Stimulated activated CD4-positive, alpha-beta T cell treated with anti-CD3 and anti-CD28 coated beads, TNF-alpha, amount 100 ng/mL, for 24 hours (primary cell): ENCODE measurements at regions not wholly inside any gene's neighbourhood (a gene's known extent, or its start where the extent isn't known, plus 50 kb on each side); places are given as distances from the start of the nearest gene placed in this dataset.

Experiments used
- DNase-seq, 3 experiments: peaks; one replicate each; pipeline ENCODE4 v3.0.0-alpha.2; 2020; ENCODE audit warnings: low read depth in 3 of 3

DNA sequence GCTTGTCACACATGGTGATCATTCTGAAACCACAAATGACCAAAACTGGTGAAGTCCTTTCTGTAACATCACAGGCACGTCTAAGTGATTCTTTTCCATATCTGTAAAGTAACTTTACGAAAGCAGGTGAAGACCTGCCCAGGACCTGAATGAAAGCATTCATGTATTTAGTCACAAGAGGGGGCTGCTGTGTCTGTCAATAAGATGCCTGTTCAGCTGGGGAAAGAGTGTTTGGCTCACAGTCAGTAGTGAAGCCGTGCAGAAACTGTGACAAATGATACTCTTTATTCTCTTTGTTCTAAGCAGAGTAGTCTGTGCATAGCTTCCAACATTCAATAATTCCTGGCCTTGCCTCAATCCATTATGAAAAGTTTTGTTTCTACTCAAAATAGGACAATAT is 373.5 kb upstream of the OR4E1 start:
- DNase-seq: no peak

DNA sequence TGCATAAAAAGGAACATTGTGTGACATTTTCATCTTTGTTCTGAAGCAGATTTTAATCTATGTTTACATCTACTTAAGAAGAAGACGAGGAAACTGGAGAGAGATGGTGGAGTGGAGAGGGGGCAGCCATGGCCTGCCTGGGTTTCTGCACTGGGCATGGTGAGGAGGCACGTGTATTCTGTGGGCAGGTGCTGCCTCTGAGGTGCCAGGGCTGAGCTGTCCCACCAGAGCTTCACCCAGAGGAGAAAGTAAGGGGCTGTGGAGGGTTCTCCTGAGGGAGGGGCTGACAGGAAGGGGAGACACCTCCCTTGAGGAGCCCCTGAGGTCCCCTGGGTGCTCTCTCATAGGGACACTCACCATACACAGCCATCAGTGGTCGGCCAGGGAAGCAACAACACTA is 372.4 kb upstream of the OR4E1 start:
- no peak for DNase-seq

DNA sequence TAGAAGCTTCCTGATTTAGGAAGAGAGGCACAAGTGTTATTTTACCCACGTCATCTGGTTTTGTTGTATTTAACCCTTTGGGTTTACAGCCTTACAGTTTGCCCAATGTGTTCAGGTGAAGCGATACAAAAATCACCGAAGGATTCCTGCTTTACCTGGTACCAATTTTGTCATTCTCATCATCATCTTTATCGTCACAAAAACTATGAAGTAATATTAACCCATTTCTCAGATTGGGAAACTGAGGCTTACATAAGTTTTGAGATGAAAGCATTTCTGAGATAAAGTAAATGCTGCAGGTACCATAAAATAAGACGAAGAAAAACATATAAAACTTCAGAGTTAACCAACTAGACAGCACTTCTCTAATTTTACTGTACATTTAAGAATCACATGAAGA is 370.6 kb upstream of the OR4E1 start:
- no peak for DNase-seq

DNA sequence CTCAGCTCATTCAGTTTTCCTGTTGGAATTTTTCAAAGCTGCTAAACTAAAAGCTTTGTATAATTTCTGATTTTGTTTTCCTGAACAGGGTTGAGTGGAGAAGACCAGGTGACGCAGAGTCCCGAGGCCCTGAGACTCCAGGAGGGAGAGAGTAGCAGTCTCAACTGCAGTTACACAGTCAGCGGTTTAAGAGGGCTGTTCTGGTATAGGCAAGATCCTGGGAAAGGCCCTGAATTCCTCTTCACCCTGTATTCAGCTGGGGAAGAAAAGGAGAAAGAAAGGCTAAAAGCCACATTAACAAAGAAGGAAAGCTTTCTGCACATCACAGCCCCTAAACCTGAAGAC is 367.1 kb upstream of the OR4E1 start:
- no peak for DNase-seq

DNA sequence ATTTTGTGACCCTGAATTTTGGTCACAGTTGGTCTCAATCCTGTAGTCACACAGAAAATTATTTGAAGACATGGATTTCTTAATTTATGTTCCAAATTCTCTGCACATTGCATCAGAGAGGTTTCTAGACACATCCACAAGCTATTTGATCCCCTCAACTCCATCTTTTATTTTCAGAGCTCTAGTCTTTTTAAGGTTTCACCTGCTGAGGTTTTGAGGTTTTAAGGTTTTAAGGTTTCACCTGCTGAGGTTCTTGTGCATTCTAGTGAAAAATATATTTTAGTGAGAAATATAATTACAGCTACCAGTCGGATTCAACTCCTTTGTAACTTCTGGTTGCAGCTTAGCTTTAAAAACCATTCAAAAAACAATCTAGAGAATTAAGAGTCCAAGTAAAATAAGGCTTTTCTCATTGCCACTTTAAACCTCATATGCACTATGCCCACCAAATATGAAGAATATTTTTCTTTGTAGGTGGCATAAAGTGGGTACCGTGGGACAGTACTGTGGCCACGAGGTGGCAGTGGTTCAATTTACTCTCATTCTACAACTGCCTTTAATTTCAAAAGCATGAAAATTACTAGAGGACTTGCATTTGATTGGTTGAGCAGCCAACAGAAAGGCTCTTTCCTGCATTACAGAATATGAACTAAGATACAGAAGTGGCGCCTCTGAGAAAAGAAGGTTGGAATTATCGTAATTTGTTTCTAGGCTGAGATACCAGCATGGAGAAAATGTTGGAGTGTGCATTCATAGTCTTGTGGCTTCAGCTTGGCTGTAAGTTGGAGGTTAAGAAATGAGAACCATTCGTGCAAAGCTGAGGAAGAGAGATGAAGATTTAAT is 366.5 kb upstream of the OR4E1 start:
- DNase-seq: peak in 2 of 3 experiments; percentile 13 to 25

DNA sequence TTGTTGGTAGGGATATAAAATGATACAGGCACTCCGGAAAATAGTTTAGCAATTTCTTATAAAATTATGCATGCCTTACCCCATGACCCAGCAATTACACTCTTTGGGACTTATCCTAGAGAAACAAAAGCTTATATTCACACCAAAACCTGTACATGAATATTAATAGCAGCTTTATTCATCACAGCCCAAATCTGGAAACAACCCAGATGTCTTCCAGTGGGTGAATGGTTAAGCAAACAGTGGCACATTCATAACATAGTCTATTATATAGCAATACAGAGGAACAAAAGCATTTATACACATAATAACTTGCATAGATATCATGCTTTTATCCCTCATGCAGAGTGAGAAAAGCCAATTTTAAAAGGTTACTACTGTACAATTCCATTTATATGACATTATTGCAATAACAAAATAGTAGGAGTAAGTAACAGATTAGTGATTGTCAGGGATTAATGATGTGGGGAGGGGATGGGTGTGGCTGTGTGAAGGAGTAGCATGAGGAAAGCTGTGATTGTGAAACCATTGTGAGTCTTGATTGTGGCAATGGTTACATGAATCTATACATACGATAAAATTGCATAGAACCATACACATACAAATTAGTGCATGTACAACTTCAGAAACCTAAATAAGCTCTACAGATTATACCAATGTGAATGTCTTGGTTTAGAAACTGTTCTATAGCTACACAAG is 363.1 kb upstream of the OR4E1 start:
- no peak for DNase-seq

DNA sequence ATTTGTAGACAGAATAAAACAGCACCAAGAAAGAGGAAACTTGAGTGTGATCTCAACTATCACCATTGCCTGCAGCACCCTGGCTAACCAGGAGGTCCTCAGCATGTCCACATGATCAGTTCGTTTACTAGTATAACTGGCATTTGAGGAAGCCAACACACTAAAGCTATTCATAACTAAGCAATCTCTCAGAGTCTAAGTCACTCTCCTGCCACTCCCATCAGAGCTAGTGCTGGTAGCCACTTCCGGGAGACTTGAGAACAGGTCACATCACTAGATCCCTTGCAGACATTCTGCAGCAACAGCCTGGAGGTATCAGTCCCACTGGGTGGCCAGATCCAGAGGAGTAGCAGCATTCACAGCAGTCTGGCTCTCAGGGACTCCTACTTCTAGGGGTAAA is 352.9 kb upstream of the OR4E1 start:
- DNase-seq: no peak

DNA sequence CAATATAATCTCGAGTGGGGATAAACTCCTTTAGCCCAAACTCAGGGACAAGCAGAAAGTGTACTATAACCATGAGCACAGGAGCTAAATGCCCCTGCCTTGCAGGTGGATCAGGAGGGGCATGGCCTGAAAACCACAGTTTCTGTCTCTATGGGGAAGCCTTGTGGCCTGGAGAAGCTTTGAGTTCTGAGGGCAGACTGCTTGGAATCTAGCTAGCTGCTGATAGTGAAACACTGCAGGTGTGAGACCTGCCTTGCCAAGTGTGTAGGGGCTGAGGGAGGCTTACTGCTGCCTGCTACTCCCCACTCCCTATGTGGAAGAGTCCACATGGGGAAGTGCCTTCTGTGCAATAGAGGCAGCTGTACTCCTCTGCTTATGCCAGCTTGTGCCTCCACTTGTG is 352.3 kb upstream of the OR4E1 start:
- DNase-seq: no peak

DNA sequence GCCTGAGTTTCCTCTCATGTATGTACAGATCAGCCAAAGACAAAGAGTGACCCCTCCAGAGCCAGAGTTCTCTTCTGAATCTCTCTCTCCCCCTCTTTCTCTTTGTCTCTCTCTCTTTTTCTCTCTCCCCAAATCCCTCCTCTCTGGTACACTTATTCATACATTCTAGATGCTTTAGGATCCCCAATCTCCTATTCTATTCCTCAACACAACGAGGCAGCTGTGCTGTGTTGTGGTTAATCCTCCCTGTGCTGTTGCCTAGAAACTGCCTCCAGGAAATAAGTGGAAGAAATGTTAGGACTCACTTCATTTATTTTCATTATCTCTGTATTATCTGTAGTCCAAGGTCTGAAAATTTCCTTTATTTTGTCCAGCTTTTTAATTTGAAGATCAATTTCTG is 350.5 kb upstream of the OR4E1 start:
- DNase-seq: no peak

DNA sequence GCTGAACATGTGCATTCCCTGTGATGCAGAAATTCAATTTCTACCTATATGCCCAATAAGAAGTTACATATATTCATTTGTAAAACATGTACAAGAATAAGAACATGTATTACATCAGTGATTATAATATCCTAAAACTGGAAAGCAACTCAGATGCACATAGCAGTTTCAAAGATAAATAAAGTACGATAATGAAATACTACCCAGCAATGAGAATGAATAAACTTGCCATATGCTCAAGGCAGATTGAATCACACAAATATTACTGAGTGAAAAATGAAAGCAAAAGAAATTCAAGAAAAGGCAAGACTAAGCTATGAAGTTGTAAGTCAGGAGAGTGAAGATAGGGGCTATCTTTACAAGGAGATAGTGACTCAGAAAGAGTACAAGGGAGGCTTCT is 345.3 kb upstream of the OR4E1 start:
- DNase-seq: no peak

DNA sequence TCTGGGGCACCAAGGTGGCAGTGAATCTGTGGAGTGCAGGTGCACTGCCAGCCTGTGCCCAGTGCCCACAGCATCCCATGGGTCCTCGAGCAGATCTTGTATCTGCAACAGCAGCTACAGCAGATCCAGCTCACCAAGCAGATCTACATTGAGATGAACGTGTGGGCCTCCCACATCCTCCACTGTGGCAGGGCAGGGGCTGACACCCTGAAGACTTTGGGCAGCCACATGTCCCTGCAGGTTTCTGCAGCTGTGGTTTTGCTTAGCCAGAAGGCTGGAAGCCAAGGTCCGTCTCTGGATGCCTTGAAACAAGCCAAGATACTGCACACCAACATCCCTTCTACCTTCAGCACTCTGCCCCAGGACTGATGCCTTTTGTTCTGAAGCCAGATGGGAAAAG is 338.8 kb upstream of the OR4E1 start:
- DNase-seq: no peak

DNA sequence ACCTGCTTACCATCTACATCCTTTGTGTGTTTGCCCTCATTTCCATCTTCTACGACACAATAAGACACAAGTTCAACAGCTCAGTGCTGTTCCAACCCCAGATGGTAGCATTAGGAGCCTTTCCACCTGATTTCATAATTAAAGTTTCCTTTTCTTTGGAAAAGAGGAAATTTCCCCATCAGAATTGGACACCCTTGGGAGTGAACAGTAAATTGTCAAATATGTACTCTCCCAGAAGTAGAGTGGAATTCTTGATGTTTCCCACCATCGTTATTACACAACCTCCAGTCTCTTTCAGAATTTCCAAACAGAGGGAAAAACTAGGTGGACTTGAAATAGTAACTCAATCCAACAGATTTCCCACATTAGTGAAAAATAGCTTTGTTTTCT is 337.6 kb upstream of the OR4E1 start:
- no peak for DNase-seq

DNA sequence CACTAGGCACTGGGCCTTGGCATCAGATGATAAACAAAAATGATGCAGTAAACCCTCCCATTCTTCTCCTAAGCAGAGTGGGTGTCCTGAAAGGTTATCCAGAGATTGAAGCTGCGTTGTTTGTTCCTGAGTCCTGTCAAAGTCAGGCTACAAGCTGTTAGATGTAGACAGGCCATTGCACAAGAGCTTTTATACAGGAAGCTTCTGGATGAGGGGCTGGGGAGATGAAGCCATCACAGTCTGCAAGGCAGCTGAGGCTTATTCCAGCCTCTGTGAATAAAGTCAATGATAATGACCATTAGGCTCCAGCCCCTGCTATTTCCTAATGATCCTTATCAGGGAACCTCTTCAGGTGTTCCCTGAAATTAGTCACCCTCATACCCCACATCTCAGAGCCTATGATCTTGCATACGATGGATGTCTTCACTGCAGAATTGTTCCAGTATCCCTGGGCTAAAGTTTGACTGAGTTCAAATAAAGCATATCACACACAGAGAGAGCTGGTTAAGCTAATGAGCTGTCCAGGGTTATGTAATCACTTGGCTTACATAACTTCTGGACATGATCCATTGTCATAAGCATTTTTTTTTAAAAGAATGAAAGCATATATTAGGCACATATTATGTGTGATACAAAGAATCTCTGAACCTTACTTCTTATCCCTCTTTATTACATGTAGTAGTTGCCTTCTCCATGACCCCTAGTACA is 337.1 kb upstream of the OR4E1 start:
- DNase-seq: no peak

DNA sequence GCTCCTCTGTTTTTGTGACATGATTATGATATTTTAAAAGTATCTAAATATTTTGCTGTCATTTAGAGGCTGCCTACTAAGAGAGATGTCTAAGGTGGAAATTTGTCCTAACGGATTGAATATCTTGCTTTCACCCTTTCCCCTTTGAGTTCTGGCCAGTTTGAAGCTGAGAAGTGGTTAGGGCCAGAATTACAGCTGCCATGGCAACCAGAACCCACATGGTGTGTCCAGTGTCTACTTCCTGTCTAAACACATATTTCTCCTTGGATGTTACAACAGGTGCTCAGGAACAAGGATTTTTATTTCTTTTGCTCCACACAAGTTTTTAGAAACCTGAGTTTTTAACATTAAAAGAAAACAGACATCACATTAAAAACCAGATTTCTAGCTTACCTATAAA is 335.1 kb upstream of the OR4E1 start:
- no peak for DNase-seq

DNA sequence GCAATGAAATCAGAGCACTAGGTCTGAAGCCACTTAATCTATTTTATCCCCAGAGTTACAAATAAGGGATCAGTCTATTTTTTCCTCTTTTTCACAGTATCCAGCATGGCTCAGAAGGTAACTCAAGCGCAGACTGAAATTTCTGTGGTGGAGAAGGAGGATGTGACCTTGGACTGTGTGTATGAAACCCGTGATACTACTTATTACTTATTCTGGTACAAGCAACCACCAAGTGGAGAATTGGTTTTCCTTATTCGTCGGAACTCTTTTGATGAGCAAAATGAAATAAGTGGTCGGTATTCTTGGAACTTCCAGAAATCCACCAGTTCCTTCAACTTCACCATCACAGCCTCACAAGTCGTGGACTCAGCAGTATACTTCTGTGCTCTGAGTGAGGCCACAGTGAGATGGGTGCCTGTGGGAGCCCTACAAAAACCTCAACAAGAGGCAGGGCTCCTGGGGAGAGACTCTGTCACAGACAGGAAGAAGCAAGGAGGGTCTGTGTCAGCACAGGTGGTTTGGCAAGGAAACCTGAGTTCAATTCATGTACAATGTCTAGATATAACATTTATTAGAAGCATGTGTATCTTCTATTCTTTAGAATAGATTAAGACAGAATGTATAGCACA is 334.3 kb upstream of the OR4E1 start:
- no peak for DNase-seq

DNA sequence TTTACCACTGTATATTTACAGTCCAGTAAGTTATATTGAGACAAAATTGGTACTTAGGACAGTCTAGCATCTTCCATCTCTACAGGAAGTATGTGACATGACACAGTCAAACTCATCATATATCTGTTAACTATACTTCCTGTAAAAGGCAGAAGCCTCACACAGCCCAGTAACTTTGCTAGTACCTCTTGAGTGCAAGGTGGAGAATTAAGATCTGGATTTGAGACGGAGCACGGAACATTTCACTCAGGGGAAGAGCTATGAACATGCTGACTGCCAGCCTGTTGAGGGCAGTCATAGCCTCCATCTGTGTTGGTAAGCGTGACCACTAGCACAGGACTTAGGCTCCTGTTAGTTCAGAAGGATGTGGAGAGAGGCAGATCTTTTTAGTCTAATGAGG is 333.7 kb upstream of the OR4E1 start:
- no peak for DNase-seq

DNA sequence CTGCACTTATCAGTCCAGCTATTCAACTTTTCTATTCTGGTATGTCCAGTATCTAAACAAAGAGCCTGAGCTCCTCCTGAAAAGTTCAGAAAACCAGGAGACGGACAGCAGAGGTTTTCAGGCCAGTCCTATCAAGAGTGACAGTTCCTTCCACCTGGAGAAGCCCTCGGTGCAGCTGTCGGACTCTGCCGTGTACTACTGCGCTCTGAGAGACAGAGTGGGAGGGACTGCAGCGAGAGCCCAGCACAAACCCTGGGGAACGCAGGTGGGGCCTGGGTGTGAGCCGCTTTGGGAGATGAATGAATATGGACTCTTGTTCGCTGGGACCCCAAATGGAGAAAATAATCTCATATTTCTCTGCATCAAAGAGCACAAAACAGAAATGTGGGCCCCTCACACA is 329.8 kb upstream of the OR4E1 start:
- peak in 1 of 3 experiments; percentile 32 for DNase-seq

DNA sequence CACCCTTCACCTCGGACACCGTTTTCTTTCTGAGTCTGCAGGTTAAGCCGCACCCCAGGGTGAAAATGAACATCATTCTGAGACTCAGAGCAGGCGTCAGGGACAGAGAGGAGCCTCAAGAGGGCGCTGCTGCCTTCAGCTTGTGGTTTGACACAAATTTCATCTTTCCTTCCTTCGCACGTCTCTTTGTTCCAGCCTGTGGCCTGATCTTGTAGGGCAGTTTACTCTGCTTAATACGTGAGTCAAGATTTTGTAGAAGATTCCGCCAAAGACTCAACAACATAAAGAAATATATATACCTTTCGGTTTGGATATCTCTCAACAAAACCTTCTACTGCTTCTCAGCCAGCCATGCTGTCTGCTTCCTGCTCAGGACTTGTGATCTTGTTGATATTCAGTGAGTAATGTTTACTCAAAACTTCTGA is 329.3 kb upstream of the OR4E1 start:
- DNase-seq: peak; percentile 37 to 69 (median 38)

DNA sequence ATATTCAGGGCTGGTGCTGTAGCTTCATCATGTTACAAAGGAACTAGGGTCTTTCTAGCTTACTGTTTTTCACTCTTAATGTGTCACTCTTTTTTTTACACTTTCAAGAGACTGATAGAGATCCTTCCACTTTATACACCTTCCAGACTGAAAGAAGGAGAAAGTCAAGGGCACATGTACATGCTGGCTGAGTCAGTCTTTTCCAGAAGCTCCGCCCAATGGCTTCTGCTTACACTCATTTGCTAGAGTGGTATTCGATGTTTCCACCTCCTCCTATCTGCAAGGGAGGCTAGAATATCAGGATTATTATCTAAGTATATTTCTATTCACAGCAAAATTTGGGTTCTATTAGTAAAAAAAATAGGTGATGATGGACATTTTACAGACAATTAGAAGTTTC is 325.8 kb upstream of the OR4E1 start:
- DNase-seq: no peak

DNA sequence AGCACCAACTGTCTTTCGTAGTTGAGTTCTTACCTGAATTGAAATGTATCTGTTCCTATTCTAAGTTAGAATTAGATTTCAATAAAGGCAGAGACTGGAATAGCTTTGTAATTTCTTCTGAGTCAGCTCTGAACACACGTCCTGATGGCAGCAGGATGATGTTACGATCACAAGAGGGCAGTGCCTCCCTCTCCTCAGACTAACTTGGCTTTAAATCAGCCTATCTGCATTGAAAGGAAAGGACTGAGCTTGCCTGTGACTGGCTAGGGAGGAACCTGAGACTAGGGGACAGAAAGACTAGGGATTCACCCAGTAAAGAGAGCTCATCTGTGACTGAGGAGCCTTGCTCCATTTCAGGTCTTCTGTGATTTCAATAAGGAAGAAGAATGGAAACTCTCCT is 323.7 kb upstream of the OR4E1 start:
- peak in 1 of 3 experiments; percentile 12 for DNase-seq

DNA sequence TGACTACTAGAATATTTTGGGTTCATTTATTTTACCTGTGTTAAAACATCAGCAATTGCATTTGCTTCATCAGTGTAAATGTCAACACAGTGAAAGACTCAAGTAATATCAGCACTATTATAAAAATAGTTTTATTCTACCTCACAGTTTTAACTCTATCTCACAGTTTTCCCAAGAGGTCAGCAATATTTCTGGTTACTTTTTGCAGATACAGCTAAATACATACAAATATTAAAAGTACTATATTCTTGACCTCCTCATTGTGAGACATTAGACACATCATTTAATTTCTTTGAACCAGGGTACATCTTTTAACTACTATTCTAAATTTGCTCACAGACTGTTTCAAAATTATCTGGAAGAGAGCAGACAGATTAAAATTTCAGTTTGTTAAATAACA is 321.7 kb upstream of the OR4E1 start:
- no peak for DNase-seq

DNA sequence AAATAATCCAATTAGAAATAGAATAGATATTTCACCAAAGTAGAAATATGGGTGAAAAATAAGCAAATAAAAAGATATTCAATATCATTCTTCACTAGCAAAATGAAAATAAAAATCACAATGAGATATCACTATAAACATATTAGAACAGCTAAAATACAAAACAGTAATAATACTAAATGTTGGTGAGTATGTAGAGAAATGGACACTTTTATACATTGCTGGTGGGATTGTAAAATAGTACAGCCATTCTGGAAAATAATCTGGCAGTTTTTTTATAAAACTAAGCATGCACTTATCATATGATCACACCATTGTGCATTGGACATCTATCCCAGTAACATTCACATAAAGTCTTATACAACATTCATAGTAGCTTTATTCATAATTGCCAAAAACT is 320.2 kb upstream of the OR4E1 start:
- DNase-seq: no peak
